ENCODE measurements at regions not wholly inside any gene's neighbourhood (a gene's known extent, or its start where the extent isn't known, plus 50 kb on each side); places are given as distances from the start of the nearest gene placed in this dataset.
"Not testable (repeated sequence)": the region's sequence is repeated elsewhere in the genome, so short reads cannot be mapped to it uniquely, and the experiment has no call there.

DNA sequence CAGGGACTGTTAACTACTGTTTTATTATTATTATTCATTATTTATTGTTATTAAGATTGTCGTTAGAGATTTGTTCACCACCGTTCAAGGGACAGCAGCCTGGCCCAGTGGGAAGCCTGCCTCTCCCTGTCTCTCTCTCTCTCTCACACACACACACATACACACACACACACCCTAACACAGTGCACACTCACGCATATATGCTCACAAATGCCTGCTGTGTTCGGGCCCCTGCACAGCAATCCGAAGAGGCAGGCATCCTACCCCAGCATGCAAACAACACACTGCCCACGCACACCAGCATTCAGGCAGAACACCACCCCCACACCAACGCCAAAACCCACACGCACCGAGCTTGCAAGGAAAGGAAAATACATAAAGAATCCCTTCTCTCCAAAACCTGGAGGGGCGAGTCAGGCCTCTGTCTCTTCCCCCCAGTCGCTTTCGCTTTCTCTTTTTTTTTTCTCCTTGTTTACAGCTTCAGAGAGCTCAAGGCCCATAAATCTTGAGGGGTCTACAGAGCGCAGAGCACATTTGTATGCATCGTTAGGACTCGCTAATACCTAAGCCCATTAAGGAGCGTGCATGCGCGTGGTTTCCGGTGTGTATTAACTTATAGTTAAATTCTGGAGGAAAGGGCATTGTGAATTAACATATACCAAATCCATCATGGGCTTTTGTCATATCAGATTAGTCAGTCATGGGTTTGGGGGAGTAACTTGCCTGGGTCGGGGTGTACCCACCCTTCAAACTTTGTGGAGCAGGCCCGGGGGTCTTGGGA lies 464.6 kb upstream of the ZNG1F start:
- not testable (repeated sequence) for TF ChIP-seq POLR2AphosphoS5, POLR2A, EP300 (IDR thresholded peaks at IDR 0.05)
- TF ChIP-seq, protein P1, sequence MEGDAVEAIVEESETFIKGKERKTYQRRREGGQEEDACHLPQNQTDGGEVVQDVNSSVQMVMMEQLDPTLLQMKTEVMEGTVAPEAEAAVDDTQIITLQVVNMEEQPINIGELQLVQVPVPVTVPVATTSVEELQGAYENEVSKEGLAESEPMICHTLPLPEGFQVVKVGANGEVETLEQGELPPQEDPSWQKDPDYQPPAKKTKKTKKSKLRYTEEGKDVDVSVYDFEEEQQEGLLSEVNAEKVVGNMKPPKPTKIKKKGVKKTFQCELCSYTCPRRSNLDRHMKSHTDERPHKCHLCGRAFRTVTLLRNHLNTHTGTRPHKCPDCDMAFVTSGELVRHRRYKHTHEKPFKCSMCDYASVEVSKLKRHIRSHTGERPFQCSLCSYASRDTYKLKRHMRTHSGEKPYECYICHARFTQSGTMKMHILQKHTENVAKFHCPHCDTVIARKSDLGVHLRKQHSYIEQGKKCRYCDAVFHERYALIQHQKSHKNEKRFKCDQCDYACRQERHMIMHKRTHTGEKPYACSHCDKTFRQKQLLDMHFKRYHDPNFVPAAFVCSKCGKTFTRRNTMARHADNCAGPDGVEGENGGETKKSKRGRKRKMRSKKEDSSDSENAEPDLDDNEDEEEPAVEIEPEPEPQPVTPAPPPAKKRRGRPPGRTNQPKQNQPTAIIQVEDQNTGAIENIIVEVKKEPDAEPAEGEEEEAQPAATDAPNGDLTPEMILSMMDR (IDR thresholded peaks at IDR 0.05): not testable (repeated sequence)
